ENCODE measurements at regions not wholly inside any gene's neighbourhood (a gene's known extent, or its start where the extent isn't known, plus 50 kb on each side); places are given as distances from the start of the nearest gene placed in this dataset.

- TF ChIP-seq CTCF (conservative IDR thresholded peaks at IDR 0.05) (no peak), EZH2 (IDR thresholded peaks at IDR 0.05; ENCODE audit: low read depth) (no peak)
Measured at GRCh38 chr1:194473766-194474165, 1287.4 kb upstream of the B3GALT2 start.

Measured in PC-9 (cell line).